CD4-positive, alpha-beta T cell treated with Interleukin-21 for 1 hour (primary cell): ENCODE measurements at regions not wholly inside any gene's neighbourhood (a gene's known extent, or its start where the extent isn't known, plus 50 kb on each side); places are given as distances from the start of the nearest gene placed in this dataset.
A peak's percentile ranks its signal among the peaks of the same experiment; 100 is the strongest.
"Not testable (repeated sequence)": the region's sequence is repeated elsewhere in the genome, so short reads cannot be mapped to it uniquely, and the experiment has no call there.

ENCODE experiments used
- DNase-seq: peaks from one replicate; pipeline ENCODE4 v3.0.0-alpha.2; 2020

GRCh38 chr2:131753640-131754561 is 226.2 kb downstream of the CCDC74A start:
- DNase-seq = no peak

- DNase-seq = no peak
These were observed 227.4 kb downstream of the CCDC74A start for GRCh38 chr2:131754929-131755720.

- no peak for DNase-seq
These were observed 228.6 kb downstream of the CCDC74A start for GRCh38 chr2:131756141-131756907.

GRCh38 chr2:131758941-131759340 is 231.3 kb downstream of the CCDC74A start:
- DNase-seq = not testable (repeated sequence)

- DNase-seq = not testable (repeated sequence)
These were observed 247.4 kb downstream of the CCDC74A start for GRCh38 chr2:131774955-131775555.

- not testable (repeated sequence) for DNase-seq
These were observed 248.3 kb downstream of the CCDC74A start for GRCh38 chr2:131775903-131776506.

- not testable (repeated sequence) for DNase-seq
These were observed 252.8 kb downstream of the CCDC74A start for GRCh38 chr2:131780446-131780845.

- DNase-seq = no peak
These were observed 273.6 kb downstream of the CCDC74A start for GRCh38 chr2:131801210-131801744.

- peak; percentile 76 for DNase-seq
These were observed 274.2 kb downstream of the CCDC74A start for GRCh38 chr2:131801745-131802350.

GRCh38 chr2:131802351-131802836 is 274.7 kb downstream of the CCDC74A start:
- DNase-seq = peak; percentile 29

- not testable (repeated sequence) for DNase-seq
These were observed 275.5 kb downstream of the CCDC74A start for GRCh38 chr2:131803237-131803636.

- not testable (repeated sequence) for DNase-seq
These were observed 284.9 kb downstream of the CCDC74A start for GRCh38 chr2:131812605-131813004.

- not testable (repeated sequence) for DNase-seq
These were observed 285.7 kb downstream of the CCDC74A start for GRCh38 chr2:131813378-131813777.

GRCh38 chr2:131818267-131818973 is 290.7 kb downstream of the CCDC74A start:
- not testable (repeated sequence) for DNase-seq

- DNase-seq = not testable (repeated sequence)
These were observed 294.6 kb downstream of the CCDC74A start for GRCh38 chr2:131822237-131822721.

- DNase-seq = not testable (repeated sequence)
These were observed 295.4 kb downstream of the CCDC74A start for GRCh38 chr2:131823058-131823457.

- not testable (repeated sequence) for DNase-seq
These were observed 297.3 kb downstream of the CCDC74A start for GRCh38 chr2:131824986-131825385.

- no peak for DNase-seq
These were observed 299.9 kb downstream of the CCDC74A start for GRCh38 chr2:131827481-131828163.

- no peak for DNase-seq
These were observed 300.5 kb downstream of the CCDC74A start for GRCh38 chr2:131828164-131828561.
